Prostate gland (tissue), 2 donors: ENCODE measurements at regions not wholly inside any gene's neighbourhood (a gene's known extent, or its start where the extent isn't known, plus 50 kb on each side); places are given as distances from the start of the nearest gene placed in this dataset.

Experiments
- CTCF ChIP-seq, 4 experiments: fragments of 200-600 bp in 2 of 4; fragments of 450-650 bp in 2 of 4; sonication (generic) in 2 of 4; IDR thresholded peaks; 1 replicate in 3 of 4; 2 replicates in 1 of 4; pipeline ENCODE4 v1.5.1; 2016 to 2019; ENCODE audit warnings: antibody characterized with exemption in 4 of 4, mild to moderate bottlenecking in 2 of 4, moderate library complexity in 2 of 4
- POLR2AphosphoS5 ChIP-seq: sonication (generic); formaldehyde crosslinking; IDR thresholded peaks from one replicate; pipeline ENCODE4 v1.6.1; 2017; ENCODE audit warnings: antibody characterized with exemption

- TF ChIP-seq CTCF (IDR thresholded peaks at IDR 0.05), result no peak
- no peak for TF ChIP-seq POLR2AphosphoS5
Observed at GRCh38 chr9:78123808-78124207, 92.2 kb upstream of the GNAQ start.
